K562 (cell line): ENCODE measurements at regions not wholly inside any gene's neighbourhood (a gene's known extent, or its start where the extent isn't known, plus 50 kb on each side); places are given as distances from the start of the nearest gene placed in this dataset.

Source experiments
- ATAC-seq: fragments of 200-7000 bp; cut with Tn5 transposase; 3 replicates; pipeline ENCODE4 v1.9.1; 2020; ENCODE audit warnings: moderate library complexity
- BruUV-seq: library from RNA; stranded (reverse); fragments of 400-500 nt; replicated peaks from 2 replicates; lab custom pipeline; 2021; lab: Mats Ljungman, UMichigan
- CTCF ChIA-PET: fragments of 300-600 bp; formaldehyde crosslinking; extraction: SDS; loops from one replicate; lab custom pipeline; 2021; ENCODE audit warnings: low intra/inter-chr PET ratio; lab: Yijun Ruan, JAX
- POLR2A ChIA-PET: fragments of 300-600, 350-650 bp; sonication (Branson Sonifier 250); formaldehyde crosslinking; extraction: SDS; loops from one replicate; lab custom pipeline; 2021; ENCODE audit warnings: antibody characterized with exemption, inconsistent platforms; lab: Yijun Ruan, JAX
- DNase-seq, 4 experiments: peaks; one replicate each; pipeline versions ENCODE4 v3.0.0 to v3.0.0-alpha.2; 2011 to 2018; ENCODE audit warnings: low spot score in 3 of 4, mixed read lengths in 3 of 4; ENCODE audit errors: extremely low read depth in 1 of 4
- FAIRE-seq: peaks from 2 replicates; lab custom pipeline; 2011; peaks lifted over from hg19 to GRCh38; lab: Jason Lieb, UNC
- H2AFZ ChIP-seq: 2 replicates; pipeline ENCODE4 v1.6.0; 2011; ENCODE audit warnings: low read depth, low read length, control low read depth, inconsistent platforms
- H3K27ac ChIP-seq: fragments of 200-600 bp; 3 replicates; pipeline ENCODE4 v1.8.0; 2011; ENCODE audit warnings: low read depth, mild to moderate bottlenecking, control low read depth, inconsistent platforms, low read length, moderate library complexity, mixed read lengths; ENCODE audit errors: extremely low read depth
- H3K27me3 ChIP-seq, 2 experiments: fragments of 300-600 bp in 1 of 2; 2 replicates in 1 of 2; 3 replicates in 1 of 2; pipeline versions ENCODE4 v1.6.0 to v1.8.0; 2011; ENCODE audit warnings: inconsistent platforms in 2 of 2, low read length in 2 of 2, mild to moderate bottlenecking in 1 of 2, mixed read lengths in 1 of 2, moderate library complexity in 1 of 2; ENCODE audit not compliant: control insufficient read depth in 2 of 2, insufficient read depth in 2 of 2
- H3K36me3 ChIP-seq: fragments of 300-600 bp; 3 replicates; pipeline ENCODE4 v1.8.0; 2011; ENCODE audit warnings: mild to moderate bottlenecking, low read length, inconsistent platforms; ENCODE audit not compliant: control insufficient read depth, insufficient read depth
- H3K4me1 ChIP-seq, 2 experiments: fragments of 200-600 bp in 1 of 2; replicated peaks in 1 of 2; 2 replicates in 1 of 2; 3 replicates in 1 of 2; pipeline versions ENCODE4 v1.5.1 to v1.8.0; 2011; ENCODE audit warnings: inconsistent platforms in 2 of 2, low read length in 2 of 2, mild to moderate bottlenecking in 1 of 2, mixed read lengths in 1 of 2, moderate library complexity in 1 of 2; ENCODE audit not compliant: control insufficient read depth in 2 of 2, insufficient read depth in 2 of 2
- H3K4me2 ChIP-seq: 2 replicates; pipeline ENCODE4 v1.6.1; 2011; ENCODE audit warnings: low read length, control low read depth, inconsistent platforms, mixed read lengths; ENCODE audit not compliant: insufficient read depth
- H3K4me3 ChIP-seq: fragments of 200-600 bp; sonication (generic), shearing (Covaris generic); 2 replicates; pipeline ENCODE4 v1.5.1; 2016; ENCODE audit warnings: control low read depth, inconsistent platforms
- H3K79me2 ChIP-seq: fragments of 200-600 bp; 3 replicates; pipeline ENCODE4 v1.8.0; 2011; ENCODE audit warnings: low read length, inconsistent platforms; ENCODE audit not compliant: control insufficient read depth, insufficient read depth
- H3K9ac ChIP-seq, 2 experiments: 2 replicates each; pipeline versions ENCODE4 v1.6.0 to v1.6.1; 2011; ENCODE audit warnings: low read depth in 2 of 2, low read length in 2 of 2, control low read depth in 1 of 2, inconsistent platforms in 1 of 2, mild to moderate bottlenecking in 1 of 2, mixed read lengths in 1 of 2; ENCODE audit not compliant: insufficient read depth in 1 of 2
- H3K9me1 ChIP-seq: one replicate; pipeline ENCODE4 v1.6.0; 2011; ENCODE audit warnings: inconsistent platforms, mild to moderate bottlenecking, low read length, moderate library complexity; ENCODE audit not compliant: control insufficient read depth, insufficient read depth
- H3K9me3 ChIP-seq: replicated peaks from 2 replicates; pipeline ENCODE4 v1.5.1; 2011; ENCODE audit warnings: low read depth, low read length, inconsistent platforms; ENCODE audit not compliant: control insufficient read depth, insufficient read depth
- H4K20me1 ChIP-seq: replicated peaks from 2 replicates; pipeline ENCODE4 v1.6.1; 2011; ENCODE audit warnings: low read length, inconsistent platforms, mixed read lengths; ENCODE audit not compliant: control insufficient read depth, insufficient read depth
- ASH1L ChIP-seq: fragments of 450-650 bp; IDR thresholded peaks from 2 replicates; pipeline ENCODE4 v1.6.1; 2018; ENCODE audit warnings: borderline replicate concordance, mild to moderate bottlenecking, low read depth; ENCODE audit not compliant: partially characterized antibody
- BCL6 ChIP-seq: fragments of 250-450 bp; sonication (Bioruptor Pico); IDR thresholded peaks from 2 replicates; pipeline ENCODE4 v1.4.0; 2020
- CHD1 ChIP-seq: fragments of 200-600 bp; sonication (generic); IDR thresholded peaks from one replicate; pipeline ENCODE4 v1.6.1; 2012; ENCODE audit warnings: mild to moderate bottlenecking, moderate library complexity, low read length, inconsistent platforms
- CTBP1 ChIP-seq: fragments of 450-650 bp; IDR thresholded peaks from 2 replicates; pipeline ENCODE4 v1.6.1; 2016; ENCODE audit warnings: borderline replicate concordance
- FOXJ2 ChIP-seq: fragments of 200-800 bp; sonication (Bioruptor generic); IDR thresholded peaks from 2 replicates; pipeline ENCODE4 v1.6.1; 2016; ENCODE audit warnings: missing genetic modification characterization, missing compliant biosample characterization
- HSF4 ChIP-seq: fragments of 250-450 bp; sonication (Bioruptor Pico); IDR thresholded peaks from 2 replicates; pipeline ENCODE4 v2.1.2; 2022; ENCODE audit warnings: mild to moderate bottlenecking, moderate library complexity, borderline replicate concordance
- IRF1 ChIP-seq: sonication (generic); formaldehyde crosslinking; IDR thresholded peaks from 2 replicates; pipeline ENCODE4 v1.8.0; 2022; ENCODE audit warnings: missing genetic modification reagents, mild to moderate bottlenecking, borderline replicate concordance
- MAFG ChIP-seq: fragments of 450-650 bp; conservative IDR thresholded peaks from 2 replicates; pipeline ENCODE4 v1.6.1; 2016; ENCODE audit warnings: missing genetic modification characterization, missing compliant biosample characterization
- YY1 ChIP-seq, 3 experiments: IDR thresholded peaks; 2 replicates each; pipeline ENCODE4 v1.6.1; 2011; ENCODE audit warnings: low read length in 2 of 3, mild to moderate bottlenecking in 2 of 3, moderate library complexity in 2 of 3, borderline replicate concordance in 1 of 3, control low read depth in 1 of 3, low read depth in 1 of 3; ENCODE audit not compliant: insufficient read depth in 3 of 3, insufficient replicate concordance in 2 of 3, control insufficient read depth in 1 of 3, insufficient read length in 1 of 3; ENCODE audit errors: extremely low read depth in 1 of 3
- ZBTB40 ChIP-seq, 2 experiments: fragments of 450-650 bp in 1 of 2; sonication (generic) in 1 of 2; formaldehyde crosslinking in 1 of 2; IDR thresholded peaks; 2 replicates each; pipeline versions ENCODE4 v1.7.1 to v1.9.0; 2016 to 2022; ENCODE audit warnings: inconsistent platforms in 1 of 2, mild to moderate bottlenecking in 1 of 2, missing genetic modification reagents in 1 of 2
- ZNF232 ChIP-seq: sonication (generic); formaldehyde crosslinking; IDR thresholded peaks from 2 replicates; pipeline ENCODE4 v1.8.0; 2022; ENCODE audit warnings: mild to moderate bottlenecking, missing genetic modification reagents
- ZNF780A ChIP-seq: fragments of 250-450 bp; sonication (Bioruptor Pico); IDR thresholded peaks from 2 replicates; pipeline ENCODE4 v1.5.0; 2021; ENCODE audit warnings: mild to moderate bottlenecking
- WGBS: fragments of 100-300 bp; shearing (Covaris generic); methylation state at CpG from one replicate; pipeline ENCODE4 v1.1.6; 2016; ENCODE audit warnings: low coverage, mixed read lengths; ENCODE audit not compliant: insufficient coverage; ENCODE audit errors: missing lambda C conversion rate; 5-methylcytosine and 5-hydroxymethylcytosine counted together
- in situ Hi-C: fragments of 300-500 bp; cut with MboI; formaldehyde crosslinking; loops from 4 replicates; pipeline ENCODE4 v1.15.0; 2018; ENCODE audit warnings: inconsistent platforms, mixed read lengths
- intact Hi-C: fragments of 100-400 bp; cut with micrococcal nuclease; formaldehyde crosslinking; loops from 2 replicates; pipeline ENCODE4 v1.14.2; 2022

DNA sequence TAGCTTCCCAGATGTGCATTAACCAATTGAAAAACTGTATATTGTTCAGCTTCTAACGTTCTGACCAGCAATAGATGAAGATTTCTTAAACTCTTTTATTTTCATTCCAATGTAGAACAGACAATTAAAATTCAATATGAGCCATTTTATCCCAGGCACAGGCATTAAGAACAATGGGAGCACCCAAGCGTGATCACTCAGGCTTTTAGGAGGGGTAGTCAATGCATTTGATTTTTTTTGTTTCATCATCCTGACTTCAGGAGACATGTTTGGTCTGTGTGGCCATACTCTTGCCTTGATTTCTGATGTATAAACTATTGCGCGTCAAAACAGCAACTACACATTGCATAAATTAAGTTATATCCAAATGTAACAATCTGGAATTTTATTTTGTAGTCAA, 653.0 kb upstream of the RORB start:
- in situ Hi-C loops: no loop called here
- Histone ChIP-seq H4K20me1 (no peaks in the 10 kb centered on the region), H2AFZ (no peak overlapping the region), H3K9me1 (no peaks in the 10 kb centered on the region), H3K79me2 (no peaks in the 10 kb centered on the region), H3K4me2 (no peak overlapping the region), H3K27me3 (no peaks in the 10 kb centered on the region), H3K9me3 (no peaks in the 10 kb centered on the region), H3K9ac (no peak overlapping the region), H3K27ac (no peak overlapping the region), H3K4me3 (no peak overlapping the region), H3K36me3 (no peaks in the 10 kb centered on the region), H3K4me1 (no peaks in the 10 kb centered on the region)
- CTCF ChIA-PET: no interaction called here
- WGBS: 68% methylated on average over 4 of the region's 4 CpGs
- intact Hi-C loops: no loop called here
- ATAC-seq: no peak
- no peak for FAIRE-seq
- BruUV-seq: no TSS peak
- no peak for DNase-seq
- POLR2A ChIA-PET: no interaction called here
- TF ChIP-seq CTBP1: no peak
- no peak for TF ChIP-seq MAFG (tag)
- no peak for TF ChIP-seq ZNF232 (CRISPR knock-in tag)
- no peak for TF ChIP-seq FOXJ2 (tag)
- no peak for TF ChIP-seq BCL6 (CRISPR knock-in tag)
- TF ChIP-seq YY1 (IDR thresholded peaks at IDR 0.05; ENCODE audit: borderline replicate concordance in 1 of 3, control insufficient read depth in 1 of 3, extremely low read depth in 1 of 3, insufficient read depth in 3 of 3, insufficient read length in 1 of 3, insufficient replicate concordance in 2 of 3, low read depth in 1 of 3, low read length in 2 of 3): no peak
- no peak for TF ChIP-seq ASH1L
- TF ChIP-seq HSF4 (CRISPR knock-in tag): no peak
- no peak for TF ChIP-seq CHD1
- no peak for TF ChIP-seq ZNF780A (CRISPR knock-in tag)
- TF ChIP-seq IRF1 (CRISPR knock-in tag): no peak
- TF ChIP-seq ZBTB40 (IDR thresholded peaks at IDR 0.05): no peak
- TF ChIP-seq ZBTB40 (CRISPR knock-in tag; IDR thresholded peaks at IDR 0.05): no peak
